ENCODE measurements at regions not wholly inside any gene's neighbourhood (a gene's known extent, or its start where the extent isn't known, plus 50 kb on each side); places are given as distances from the start of the nearest gene placed in this dataset.

DNA sequence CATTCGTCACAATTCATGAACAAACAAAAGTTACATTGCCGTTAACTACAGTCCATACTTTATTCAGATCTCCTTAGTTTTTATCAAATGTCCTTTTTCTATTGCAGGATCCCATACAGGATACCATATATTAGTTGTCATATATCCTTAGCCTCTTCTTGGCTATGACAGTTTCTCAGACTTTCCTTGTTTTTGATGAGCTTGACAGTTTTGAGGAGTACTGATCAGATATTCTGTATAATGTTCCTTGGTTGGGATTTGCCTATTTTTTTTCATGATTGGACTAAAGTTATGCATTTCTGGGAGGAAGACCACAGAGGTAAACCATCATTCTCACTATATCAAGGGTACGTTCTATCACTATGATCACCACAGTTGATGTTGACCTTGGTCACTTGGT is 1627.4 kb upstream of the C9orf72 start:
- H3K36me3 Mint-ChIP-seq (ENCODE audit: low read depth), result no peaks in the 10 kb centered on the region

GRCh38 chr9:29203244-29203930 is 1630.1 kb upstream of the C9orf72 start:
- TF ChIP-seq, protein P1, sequence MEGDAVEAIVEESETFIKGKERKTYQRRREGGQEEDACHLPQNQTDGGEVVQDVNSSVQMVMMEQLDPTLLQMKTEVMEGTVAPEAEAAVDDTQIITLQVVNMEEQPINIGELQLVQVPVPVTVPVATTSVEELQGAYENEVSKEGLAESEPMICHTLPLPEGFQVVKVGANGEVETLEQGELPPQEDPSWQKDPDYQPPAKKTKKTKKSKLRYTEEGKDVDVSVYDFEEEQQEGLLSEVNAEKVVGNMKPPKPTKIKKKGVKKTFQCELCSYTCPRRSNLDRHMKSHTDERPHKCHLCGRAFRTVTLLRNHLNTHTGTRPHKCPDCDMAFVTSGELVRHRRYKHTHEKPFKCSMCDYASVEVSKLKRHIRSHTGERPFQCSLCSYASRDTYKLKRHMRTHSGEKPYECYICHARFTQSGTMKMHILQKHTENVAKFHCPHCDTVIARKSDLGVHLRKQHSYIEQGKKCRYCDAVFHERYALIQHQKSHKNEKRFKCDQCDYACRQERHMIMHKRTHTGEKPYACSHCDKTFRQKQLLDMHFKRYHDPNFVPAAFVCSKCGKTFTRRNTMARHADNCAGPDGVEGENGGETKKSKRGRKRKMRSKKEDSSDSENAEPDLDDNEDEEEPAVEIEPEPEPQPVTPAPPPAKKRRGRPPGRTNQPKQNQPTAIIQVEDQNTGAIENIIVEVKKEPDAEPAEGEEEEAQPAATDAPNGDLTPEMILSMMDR (IDR thresholded peaks at IDR 0.05; ENCODE audit: unreplicated experiment in 3 of 3), result no peak
- Mint-ChIP-seq H3K9me3 (no peaks in the 10 kb centered on the region), H3K4me3 (no peak overlapping the region), H3K4me1 (peaks cover 4% of the 10 kb centered on the region), H3K36me3 (ENCODE audit: low read depth) (no peaks in the 10 kb centered on the region), H3K27me3 (ENCODE audit: low read depth) (no peaks in the 10 kb centered on the region), H3K27ac (no peak overlapping the region)

More for the DNA sequence above, 1627.4 kb upstream of the C9orf72 start:
- H3K27ac Mint-ChIP-seq, result no peak overlapping the region
- H3K9me3 Mint-ChIP-seq, result no peaks in the 10 kb centered on the region
- H3K4me1 Mint-ChIP-seq, result peaks cover 5% of the 10 kb centered on the region
- H3K4me3 Mint-ChIP-seq, result no peak overlapping the region
- no peaks in the 10 kb centered on the region for H3K27me3 Mint-ChIP-seq (ENCODE audit: low read depth)
- TF ChIP-seq, protein P1 (IDR thresholded peaks at IDR 0.05; ENCODE audit: unreplicated experiment in 3 of 3), result no peak

DNA sequence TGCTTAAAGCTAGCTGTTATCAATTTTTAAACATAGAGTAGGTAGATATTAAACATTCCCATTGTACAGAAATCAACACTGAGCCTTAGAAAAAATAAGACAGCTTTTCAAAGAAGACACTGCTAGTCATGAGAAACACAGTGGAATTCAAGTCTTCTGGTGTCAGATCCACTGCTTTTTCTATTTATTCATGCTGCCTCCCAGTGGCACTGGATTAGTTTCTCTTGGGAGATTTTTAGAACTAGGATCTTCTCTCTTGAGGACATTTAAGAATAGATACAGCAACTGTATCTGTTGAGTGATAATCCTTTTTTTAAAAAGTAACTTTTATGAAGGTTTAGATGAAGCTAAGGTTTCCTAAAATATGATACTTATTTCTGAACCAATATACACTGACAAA is 1635.4 kb upstream of the C9orf72 start:
- Mint-ChIP-seq H3K9me3 (no peaks in the 10 kb centered on the region), H3K27ac (no peak overlapping the region), H3K4me3 (no peak overlapping the region), H3K27me3 (ENCODE audit: low read depth) (peaks cover 24% of the 10 kb centered on the region), H3K4me1 (peaks cover 9% of the 10 kb centered on the region), H3K36me3 (ENCODE audit: low read depth) (no peaks in the 10 kb centered on the region)
- TF ChIP-seq, protein P1 (IDR thresholded peaks at IDR 0.05; ENCODE audit: unreplicated experiment in 3 of 3), result no peak

DNA sequence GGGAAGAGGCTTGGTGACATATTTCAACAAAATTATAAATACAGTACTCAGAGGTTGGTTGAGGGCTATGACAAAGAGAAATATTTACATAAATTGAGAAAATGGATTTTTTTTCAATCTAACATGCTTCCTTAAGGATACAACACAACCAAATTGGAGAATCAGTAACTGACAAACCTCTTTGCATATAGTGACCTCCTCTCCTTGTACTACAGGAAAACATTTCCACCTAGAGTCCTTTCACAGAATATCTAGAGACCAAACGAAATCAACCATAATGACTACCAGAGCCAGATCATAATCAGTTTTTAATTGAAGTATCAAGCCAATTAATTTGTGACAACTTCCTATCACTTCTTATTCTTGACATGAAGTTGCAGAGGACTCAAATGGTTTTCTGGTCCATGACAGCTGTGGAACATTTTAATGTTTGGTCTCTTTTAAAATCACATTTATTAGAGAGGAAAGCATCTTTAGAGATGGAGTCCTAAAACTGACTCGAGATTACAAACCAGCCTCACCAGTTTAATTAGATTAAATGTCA is 1636.5 kb upstream of the C9orf72 start:
- no peaks in the 10 kb centered on the region for H3K36me3 Mint-ChIP-seq (ENCODE audit: low read depth)
- H3K9me3 Mint-ChIP-seq, result no peaks in the 10 kb centered on the region
- TF ChIP-seq, protein P1 (IDR thresholded peaks at IDR 0.05; ENCODE audit: unreplicated experiment in 3 of 3), result no peak
- H3K27ac Mint-ChIP-seq, result no peak overlapping the region
- H3K4me1 Mint-ChIP-seq, result peaks cover 9% of the 10 kb centered on the region
- H3K4me3 Mint-ChIP-seq, result peak overlapping the region in 2 of 3 experiments; percentile 0 to 10
- peaks cover 35% of the 10 kb centered on the region for H3K27me3 Mint-ChIP-seq (ENCODE audit: low read depth)

DNA sequence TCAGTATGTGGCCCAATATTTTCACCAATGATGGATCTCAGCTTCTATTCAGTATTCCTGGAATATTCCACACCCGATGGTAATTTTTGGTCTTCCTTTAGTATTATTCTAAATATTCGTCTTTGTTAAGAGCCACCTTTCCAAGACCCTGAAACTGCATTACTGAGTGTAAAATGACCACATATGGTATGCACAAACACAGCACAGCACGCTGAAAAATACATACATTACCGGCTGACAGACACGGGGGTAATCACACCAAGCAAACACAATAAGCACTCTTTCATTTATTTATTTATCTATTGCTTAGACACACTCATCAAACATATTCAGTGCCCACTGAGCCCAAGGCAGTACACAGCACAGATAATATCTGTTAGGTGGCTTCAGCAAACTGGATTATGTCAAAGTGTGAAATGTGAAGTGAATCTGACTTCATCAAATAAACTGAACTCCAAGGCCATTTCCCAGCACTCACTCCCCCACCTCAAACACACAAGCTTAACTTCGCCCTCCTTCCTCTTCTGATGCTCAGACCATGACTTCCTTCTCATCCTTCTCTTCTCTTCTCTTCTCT is 1637.8 kb upstream of the C9orf72 start:
- peaks cover 42% of the 10 kb centered on the region for H3K27me3 Mint-ChIP-seq (ENCODE audit: low read depth)
- H3K4me3 Mint-ChIP-seq, result peak overlapping the region; percentile 84 to 88 (median 85)
- peaks cover 14% of the 10 kb centered on the region for H3K4me1 Mint-ChIP-seq
- no peaks in the 10 kb centered on the region for H3K9me3 Mint-ChIP-seq
- H3K27ac Mint-ChIP-seq, result peak overlapping the region in 1 of 3 experiments; percentile 10
- TF ChIP-seq, protein P1 (IDR thresholded peaks at IDR 0.05; ENCODE audit: unreplicated experiment in 3 of 3), result no peak
- H3K36me3 Mint-ChIP-seq (ENCODE audit: low read depth), result no peaks in the 10 kb centered on the region
